Suprapubic skin (tissue), 4 donors: ENCODE measurements at regions not wholly inside any gene's neighbourhood (a gene's known extent, or its start where the extent isn't known, plus 50 kb on each side); places are given as distances from the start of the nearest gene placed in this dataset.

Experiments used
- DNase-seq, 2 donors: peaks; one replicate each; pipeline ENCODE4 v3.0.0-alpha.2; 2019; ENCODE audit warnings: low spot score in 2 of 2
- H3K27ac ChIP-seq: fragments of 200-600 bp; sonication (generic); one replicate; pipeline ENCODE4 v1.5.1; 2019
- H3K27me3 ChIP-seq: fragments of 200-600 bp; sonication (generic); one replicate; pipeline ENCODE4 v1.5.1; 2019
- H3K36me3 ChIP-seq: fragments of 200-600 bp; sonication (generic); one replicate; pipeline ENCODE4 v1.5.1; 2019
- H3K4me1 ChIP-seq: fragments of 200-600 bp; sonication (generic); one replicate; pipeline ENCODE4 v1.5.1; 2019
- H3K4me3 ChIP-seq: fragments of 200-600 bp; sonication (generic); one replicate; pipeline ENCODE4 v1.5.1; 2019; ENCODE audit warnings: mild to moderate bottlenecking
- H3K9me3 ChIP-seq: fragments of 200-600 bp; sonication (generic); one replicate; pipeline ENCODE4 v1.5.1; 2019
- EP300 ChIP-seq: sonication (generic); formaldehyde crosslinking; IDR thresholded peaks from one replicate; pipeline ENCODE4 v1.6.1; 2017; ENCODE audit warnings: antibody characterized with exemption
- POLR2A ChIP-seq, 2 donors: fragments of 450-650 bp; IDR thresholded peaks; one replicate each; pipeline ENCODE4 v1.6.1; 2017; ENCODE audit warnings: antibody characterized with exemption in 2 of 2, mild to moderate bottlenecking in 2 of 2, moderate library complexity in 2 of 2
- POLR2AphosphoS5 ChIP-seq, 3 donors: sonication (generic); formaldehyde crosslinking; IDR thresholded peaks; one replicate each; pipeline ENCODE4 v1.6.1; 2017; ENCODE audit warnings: antibody characterized with exemption in 3 of 3
- WGBS: methylation state at CpG from one replicate; pipeline ENCODE4 v1.1.5; 2018; 5-methylcytosine and 5-hydroxymethylcytosine counted together
- TF ChIP-seq, protein P1 (sequence below), 2 donors: fragments of 200-600 bp in 1 of 2; fragments of 450-650 bp in 1 of 2; sonication (generic) in 1 of 2; IDR thresholded peaks; one replicate each; pipeline ENCODE4 v1.5.1; 2016 to 2019; ENCODE audit warnings: antibody characterized with exemption in 2 of 2, mild to moderate bottlenecking in 1 of 2, moderate library complexity in 1 of 2

DNA sequence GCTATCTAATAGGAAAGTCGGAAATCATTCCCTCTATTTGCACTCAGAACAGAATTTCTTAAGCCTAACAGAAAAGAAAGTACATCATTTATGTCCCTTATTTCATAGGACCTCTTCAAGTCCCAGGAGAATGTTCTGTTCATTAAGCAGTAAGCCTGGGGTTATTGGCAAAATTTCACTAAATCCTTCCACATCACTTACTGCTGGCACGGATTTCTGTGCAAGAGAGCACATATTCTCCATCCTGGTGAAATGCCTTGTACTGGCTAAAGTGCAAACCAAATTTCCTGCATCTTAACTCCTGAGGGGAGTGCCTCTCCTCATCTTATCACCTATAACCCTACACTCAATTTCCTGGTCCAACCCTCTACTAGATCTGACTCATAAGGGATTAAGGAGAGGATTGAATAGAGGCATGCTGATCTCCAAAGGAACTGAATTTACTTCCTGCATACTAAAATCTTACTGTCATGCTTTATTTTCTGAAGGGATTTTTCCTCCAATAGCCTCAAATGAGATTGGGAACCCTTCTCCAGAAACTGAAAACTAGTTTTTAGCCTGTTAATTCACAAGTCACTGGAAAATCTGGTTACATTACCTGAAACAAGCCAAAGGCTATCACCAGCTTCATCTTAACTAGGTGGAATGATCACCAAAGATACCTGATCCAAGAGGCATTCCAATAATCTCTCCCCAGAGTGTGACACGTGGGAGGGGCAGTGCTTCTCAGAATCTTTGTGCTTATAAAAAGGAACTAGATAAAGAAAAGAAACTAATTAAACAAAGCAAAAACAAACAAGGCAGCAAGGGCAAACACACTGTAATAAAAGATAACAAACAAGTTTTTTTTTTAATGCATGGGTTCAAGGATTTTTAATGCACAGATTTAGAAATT, 311.1 kb downstream of the NR4A2 start:
- no peak for DNase-seq
- no peaks in the 10 kb centered on the region for H3K36me3 ChIP-seq
- TF ChIP-seq EP300 = no peak
- TF ChIP-seq, protein P1, sequence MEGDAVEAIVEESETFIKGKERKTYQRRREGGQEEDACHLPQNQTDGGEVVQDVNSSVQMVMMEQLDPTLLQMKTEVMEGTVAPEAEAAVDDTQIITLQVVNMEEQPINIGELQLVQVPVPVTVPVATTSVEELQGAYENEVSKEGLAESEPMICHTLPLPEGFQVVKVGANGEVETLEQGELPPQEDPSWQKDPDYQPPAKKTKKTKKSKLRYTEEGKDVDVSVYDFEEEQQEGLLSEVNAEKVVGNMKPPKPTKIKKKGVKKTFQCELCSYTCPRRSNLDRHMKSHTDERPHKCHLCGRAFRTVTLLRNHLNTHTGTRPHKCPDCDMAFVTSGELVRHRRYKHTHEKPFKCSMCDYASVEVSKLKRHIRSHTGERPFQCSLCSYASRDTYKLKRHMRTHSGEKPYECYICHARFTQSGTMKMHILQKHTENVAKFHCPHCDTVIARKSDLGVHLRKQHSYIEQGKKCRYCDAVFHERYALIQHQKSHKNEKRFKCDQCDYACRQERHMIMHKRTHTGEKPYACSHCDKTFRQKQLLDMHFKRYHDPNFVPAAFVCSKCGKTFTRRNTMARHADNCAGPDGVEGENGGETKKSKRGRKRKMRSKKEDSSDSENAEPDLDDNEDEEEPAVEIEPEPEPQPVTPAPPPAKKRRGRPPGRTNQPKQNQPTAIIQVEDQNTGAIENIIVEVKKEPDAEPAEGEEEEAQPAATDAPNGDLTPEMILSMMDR (IDR thresholded peaks at IDR 0.05) = no peak
- no peak for TF ChIP-seq POLR2AphosphoS5 (IDR thresholded peaks at IDR 0.05)
- TF ChIP-seq POLR2A (IDR thresholded peaks at IDR 0.05) = no peak
- H3K27ac ChIP-seq = no peak overlapping the region
- H3K9me3 ChIP-seq = no peaks in the 10 kb centered on the region
- WGBS = 42% methylated on average over 3 of the region's 3 CpGs
- no peaks in the 10 kb centered on the region for H3K27me3 ChIP-seq
- no peak overlapping the region for H3K4me3 ChIP-seq
- no peaks in the 10 kb centered on the region for H3K4me1 ChIP-seq

DNA sequence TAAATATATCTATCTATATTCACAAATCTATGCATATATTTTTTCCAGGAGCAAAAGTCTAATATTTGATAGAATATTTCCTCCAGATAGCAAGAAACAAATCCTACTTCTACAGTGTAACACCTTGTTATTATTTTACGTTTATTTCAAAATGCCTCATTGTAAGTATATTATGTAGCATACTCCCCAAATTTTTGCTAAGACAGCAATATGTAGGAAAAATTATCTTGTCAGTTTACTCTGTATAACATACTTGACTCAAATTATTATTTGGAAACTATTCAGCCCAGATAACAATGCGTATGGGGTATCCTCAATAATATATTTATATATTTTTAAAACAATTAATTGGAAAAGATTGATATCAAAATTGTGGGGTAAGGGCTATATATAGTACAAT, 313.2 kb downstream of the NR4A2 start:
- Histone ChIP-seq H3K9me3 (no peaks in the 10 kb centered on the region), H3K27ac (no peak overlapping the region), H3K4me1 (no peaks in the 10 kb centered on the region), H3K36me3 (no peaks in the 10 kb centered on the region), H3K4me3 (no peak overlapping the region), H3K27me3 (no peaks in the 10 kb centered on the region)
- WGBS = 94% methylated on average over 2 of the region's 2 CpGs
- TF ChIP-seq POLR2AphosphoS5 (IDR thresholded peaks at IDR 0.05) (no peak), POLR2A (IDR thresholded peaks at IDR 0.05) (no peak), EP300 (no peak)
- TF ChIP-seq, protein P1 (IDR thresholded peaks at IDR 0.05) = no peak
- no peak for DNase-seq

DNA sequence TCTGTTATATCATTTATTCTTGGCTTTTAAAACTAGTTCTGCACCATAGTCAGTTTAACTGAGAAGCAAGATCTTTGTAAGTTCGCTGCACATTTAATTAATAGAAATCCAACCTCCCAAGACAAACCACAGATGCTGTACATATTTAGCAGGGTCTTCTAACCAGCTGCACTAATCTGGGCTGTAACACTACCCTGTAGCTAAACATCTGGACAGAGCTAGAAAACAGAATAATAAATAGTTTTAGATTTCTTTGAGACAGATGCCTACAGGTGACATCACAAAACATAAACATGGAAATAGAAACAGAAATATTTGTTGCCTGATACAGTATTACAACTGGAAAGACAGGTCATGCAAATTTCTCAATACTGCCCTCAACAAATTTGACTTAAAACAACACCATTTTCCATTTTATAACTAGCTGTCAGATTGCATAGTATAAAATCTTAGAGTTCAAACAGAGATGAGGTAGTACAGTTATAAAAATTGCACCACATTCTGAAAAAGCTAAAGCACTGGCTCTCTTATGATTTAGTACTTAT, 315.1 kb downstream of the NR4A2 start:
- Histone ChIP-seq H3K4me1 (no peaks in the 10 kb centered on the region), H3K27ac (no peak overlapping the region), H3K36me3 (no peaks in the 10 kb centered on the region), H3K9me3 (no peaks in the 10 kb centered on the region), H3K27me3 (no peaks in the 10 kb centered on the region), H3K4me3 (no peak overlapping the region)
- no peak for TF ChIP-seq POLR2AphosphoS5 (IDR thresholded peaks at IDR 0.05)
- TF ChIP-seq, protein P1 (IDR thresholded peaks at IDR 0.05) = no peak
- no peak for TF ChIP-seq EP300
- TF ChIP-seq POLR2A (IDR thresholded peaks at IDR 0.05) = no peak
- 57% methylated on average over 1 of the region's 1 CpG for WGBS
- DNase-seq = no peak

DNA sequence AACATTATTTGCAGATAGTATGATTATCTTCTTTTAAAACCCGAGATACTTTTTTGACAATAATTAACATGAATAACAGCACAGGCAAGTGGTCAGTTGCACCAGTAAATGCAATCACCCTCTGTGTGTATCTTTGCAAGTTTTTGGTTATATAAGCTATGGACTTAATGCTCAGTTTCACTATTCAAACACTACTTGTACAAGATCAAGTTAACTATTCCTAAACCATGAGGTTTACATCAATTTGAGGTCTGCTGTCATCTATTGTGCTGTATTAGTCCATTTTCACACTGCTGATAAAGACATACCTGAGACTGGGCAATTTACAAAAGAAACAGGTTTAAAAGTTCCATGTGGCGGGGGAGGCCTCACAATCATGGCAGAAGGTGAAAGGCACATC, 323.2 kb downstream of the NR4A2 start:
- 85% methylated on average over 2 of the region's 2 CpGs for WGBS
- H3K36me3 ChIP-seq = no peaks in the 10 kb centered on the region
- no peak overlapping the region for H3K4me3 ChIP-seq
- no peaks in the 10 kb centered on the region for H3K4me1 ChIP-seq
- no peak for DNase-seq
- no peaks in the 10 kb centered on the region for H3K27me3 ChIP-seq
- H3K27ac ChIP-seq = no peak overlapping the region
- peaks cover 7% of the 10 kb centered on the region for H3K9me3 ChIP-seq
- TF ChIP-seq EP300 (no peak), POLR2AphosphoS5 (IDR thresholded peaks at IDR 0.05) (no peak), POLR2A (IDR thresholded peaks at IDR 0.05) (no peak)
- TF ChIP-seq, protein P1 (IDR thresholded peaks at IDR 0.05) = no peak
